GM12872 (cell line): ENCODE measurements at regions not wholly inside any gene's neighbourhood (a gene's known extent, or its start where the extent isn't known, plus 50 kb on each side); places are given as distances from the start of the nearest gene placed in this dataset.

Experiments
- TF ChIP-seq, protein P1 (sequence below): IDR thresholded peaks from 3 replicates; pipeline ENCODE4 v1.5.1; 2011; ENCODE audit warnings: low read depth, mild to moderate bottlenecking, low read length, moderate library complexity; ENCODE audit not compliant: insufficient read depth

DNA sequence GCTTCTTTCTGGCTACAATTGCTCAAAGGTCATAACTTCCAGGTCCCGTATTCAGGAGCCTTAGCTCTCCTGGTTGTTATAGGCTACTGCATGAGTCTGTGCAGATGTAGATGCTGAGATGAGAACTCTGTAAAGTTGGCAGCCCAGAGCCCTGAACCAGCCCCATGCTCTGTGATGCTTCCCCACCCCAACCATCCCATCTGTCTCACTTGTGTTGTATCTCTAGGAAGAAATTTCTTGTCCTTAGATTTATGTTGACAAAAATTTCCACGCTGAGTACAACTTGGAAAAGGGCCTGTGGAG lies 61.2 kb upstream of the EEPD1 start:
- TF ChIP-seq, protein P1, sequence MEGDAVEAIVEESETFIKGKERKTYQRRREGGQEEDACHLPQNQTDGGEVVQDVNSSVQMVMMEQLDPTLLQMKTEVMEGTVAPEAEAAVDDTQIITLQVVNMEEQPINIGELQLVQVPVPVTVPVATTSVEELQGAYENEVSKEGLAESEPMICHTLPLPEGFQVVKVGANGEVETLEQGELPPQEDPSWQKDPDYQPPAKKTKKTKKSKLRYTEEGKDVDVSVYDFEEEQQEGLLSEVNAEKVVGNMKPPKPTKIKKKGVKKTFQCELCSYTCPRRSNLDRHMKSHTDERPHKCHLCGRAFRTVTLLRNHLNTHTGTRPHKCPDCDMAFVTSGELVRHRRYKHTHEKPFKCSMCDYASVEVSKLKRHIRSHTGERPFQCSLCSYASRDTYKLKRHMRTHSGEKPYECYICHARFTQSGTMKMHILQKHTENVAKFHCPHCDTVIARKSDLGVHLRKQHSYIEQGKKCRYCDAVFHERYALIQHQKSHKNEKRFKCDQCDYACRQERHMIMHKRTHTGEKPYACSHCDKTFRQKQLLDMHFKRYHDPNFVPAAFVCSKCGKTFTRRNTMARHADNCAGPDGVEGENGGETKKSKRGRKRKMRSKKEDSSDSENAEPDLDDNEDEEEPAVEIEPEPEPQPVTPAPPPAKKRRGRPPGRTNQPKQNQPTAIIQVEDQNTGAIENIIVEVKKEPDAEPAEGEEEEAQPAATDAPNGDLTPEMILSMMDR, result no peak

DNA sequence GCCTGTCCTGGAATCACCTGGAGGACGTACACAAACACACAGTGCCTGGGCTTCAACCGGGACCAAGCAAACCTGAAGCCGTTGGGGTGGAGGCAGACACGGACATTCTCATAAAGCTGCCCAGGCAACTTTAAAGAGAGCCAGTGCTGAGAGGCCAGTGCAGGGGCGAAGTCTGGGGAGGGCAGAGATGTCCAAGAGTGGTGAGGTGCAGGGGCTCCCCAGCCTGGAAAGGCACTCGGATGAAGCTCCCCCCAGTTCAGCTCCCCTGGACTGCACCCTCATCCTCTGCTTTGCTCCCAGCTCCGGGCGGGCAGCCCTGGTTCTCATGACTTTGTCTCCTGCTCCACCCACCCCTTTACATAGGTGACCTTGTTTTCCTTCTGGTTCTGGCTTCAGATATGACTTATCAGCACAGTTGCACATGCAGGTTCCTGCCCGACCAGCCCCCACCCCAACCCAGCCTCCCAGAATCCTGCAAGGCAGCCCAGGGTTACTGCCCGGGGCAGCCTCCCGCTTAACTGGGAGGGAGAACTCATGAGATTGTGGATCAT lies 60.8 kb upstream of the EEPD1 start:
- TF ChIP-seq, protein P1, result no peak

DNA sequence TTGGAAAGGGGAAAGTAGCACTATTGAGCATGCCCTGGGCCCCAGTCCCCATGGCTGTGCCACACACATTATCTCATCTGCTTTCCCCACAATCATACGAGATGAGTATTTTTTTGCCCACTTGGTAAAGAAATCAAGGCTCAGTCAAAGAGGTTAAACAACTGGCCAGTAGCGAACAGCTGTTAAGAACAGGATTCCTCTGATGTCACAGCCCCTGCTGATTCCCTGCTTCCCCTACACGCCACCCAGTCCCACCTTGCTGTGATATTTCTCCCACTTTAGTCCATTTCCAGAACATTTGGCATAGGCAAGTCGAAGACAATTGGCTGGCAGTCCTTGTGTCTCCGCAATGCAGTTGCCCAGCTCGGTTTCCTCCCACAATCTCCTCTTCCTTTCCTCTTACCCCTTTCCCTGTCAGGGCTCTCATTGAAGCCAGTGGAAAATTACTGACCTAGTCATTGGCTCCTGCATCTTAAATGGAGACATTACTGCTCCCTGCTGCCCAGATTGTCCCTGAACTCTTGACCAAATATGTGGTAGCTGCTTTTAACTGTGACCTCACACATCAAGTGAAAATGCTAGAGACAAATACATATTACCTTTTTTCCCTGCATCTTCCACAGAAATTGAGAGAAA lies 56.5 kb upstream of the EEPD1 start:
- TF ChIP-seq, protein P1, result no peak

DNA sequence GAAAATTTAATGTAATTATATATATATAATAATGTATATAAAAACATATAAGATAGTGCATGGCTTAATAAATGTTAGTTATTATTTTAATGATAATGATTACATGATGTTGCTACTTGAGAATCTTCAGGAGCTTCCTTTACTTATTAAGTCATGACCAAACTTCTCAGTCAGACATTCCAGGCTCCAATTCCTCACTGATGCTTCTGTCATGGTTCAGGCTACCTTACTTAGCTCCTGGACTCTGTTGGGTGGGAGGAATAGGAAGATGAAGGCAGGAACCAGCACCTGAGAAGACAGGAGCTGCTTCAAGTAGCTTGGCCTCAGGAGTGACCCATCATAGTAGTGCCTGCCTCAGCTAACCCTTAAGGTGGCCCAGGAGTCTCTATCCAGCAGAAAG lies 55.0 kb upstream of the EEPD1 start:
- TF ChIP-seq, protein P1, result no peak

DNA sequence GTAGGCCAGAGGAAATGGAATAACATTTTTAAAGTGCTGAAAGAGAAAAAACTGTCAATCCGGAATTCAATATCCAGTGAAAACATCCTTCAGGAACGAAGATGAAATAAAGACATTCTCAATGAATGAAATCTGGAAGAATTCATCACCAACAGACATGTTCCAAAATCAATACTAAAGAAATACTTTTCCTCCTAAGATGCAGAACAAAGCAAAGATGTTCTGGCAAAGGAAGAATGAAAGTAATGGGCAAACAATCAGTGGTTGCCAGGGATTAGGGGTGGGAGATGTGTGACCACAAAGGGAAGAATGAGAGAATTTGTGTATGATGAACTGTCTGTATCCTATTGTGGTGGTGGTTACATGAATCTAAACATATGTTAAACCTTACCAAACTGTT lies 52.8 kb upstream of the EEPD1 start:
- TF ChIP-seq, protein P1, result no peak

DNA sequence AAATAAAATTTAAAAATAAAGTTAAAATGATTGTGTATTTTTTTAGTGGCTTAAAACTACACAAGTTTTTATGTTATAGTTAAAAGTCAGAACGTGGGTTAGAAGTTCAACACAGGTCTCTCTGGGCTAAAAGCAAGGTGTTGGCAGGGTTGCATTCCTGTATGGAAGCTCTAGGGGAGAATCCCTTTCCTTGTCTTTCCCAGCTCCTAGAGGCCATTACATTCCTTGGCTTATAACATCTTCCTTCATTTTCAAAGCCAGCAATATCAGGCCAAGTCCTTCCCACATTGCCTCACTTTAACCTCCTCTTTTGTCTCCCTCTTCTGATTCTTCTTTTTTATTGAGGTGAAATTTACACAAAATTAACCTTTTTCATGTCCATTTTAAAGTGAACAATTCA lies 52.4 kb upstream of the EEPD1 start:
- TF ChIP-seq, protein P1, result no peak
